ENCODE measurements at regions not wholly inside any gene's neighbourhood (a gene's known extent, or its start where the extent isn't known, plus 50 kb on each side); places are given as distances from the start of the nearest gene placed in this dataset.

GRCh38 chr14:66117600-66117999, 368.6 kb upstream of the CCDC196 start:
- no peaks in the 10 kb centered on the region for H3K9me3 ChIP-seq (replicated peaks; ENCODE audit: insufficient read depth, low read length)
- no peaks in the 10 kb centered on the region for H3K4me1 ChIP-seq (ENCODE audit: low read length)
- no peaks in the 10 kb centered on the region for H3K27me3 ChIP-seq (replicated peaks; ENCODE audit: insufficient read depth, low read length)
- H3K9ac ChIP-seq (ENCODE audit: low read length), result no peak overlapping the region
- no peaks in the 10 kb centered on the region for H3K9me2 ChIP-seq (replicated peaks; ENCODE audit: insufficient read depth, low read length)
- H4K20me1 ChIP-seq (ENCODE audit: insufficient read depth, low read length), result no peaks in the 10 kb centered on the region
- H3K4me3 ChIP-seq (ENCODE audit: low read length), result no peak overlapping the region
- DNase-seq, result no peak
- no peak overlapping the region for H3K27ac ChIP-seq (ENCODE audit: low read length)
- no peaks in the 10 kb centered on the region for H3K36me3 ChIP-seq (replicated peaks; ENCODE audit: insufficient read depth, low read length)
- H3K79me2 ChIP-seq (ENCODE audit: low read length), result no peaks in the 10 kb centered on the region
- no peak overlapping the region for H2AFZ ChIP-seq (ENCODE audit: low read length)
- H3F3A ChIP-seq (ENCODE audit: insufficient read depth, low read length), result no peaks in the 10 kb centered on the region
- TF ChIP-seq EZH2 (optimal IDR thresholded peaks at IDR 0.05; ENCODE audit: low read depth, low read length) (no peak), EZH2phosphoT487 (IDR thresholded peaks at IDR 0.05; ENCODE audit: low read length) (no peak), CTCF (IDR thresholded peaks at IDR 0.05; ENCODE audit: low read length) (no peak)
- no peak overlapping the region for H3K4me2 ChIP-seq (ENCODE audit: low read depth, low read length)

GRCh38 chr14:66119606-66120231, 366.5 kb upstream of the CCDC196 start:
- H3K36me3 ChIP-seq (replicated peaks; ENCODE audit: insufficient read depth, low read length), result no peaks in the 10 kb centered on the region
- no peaks in the 10 kb centered on the region for H3K79me2 ChIP-seq (ENCODE audit: low read length)
- H3F3A ChIP-seq (ENCODE audit: insufficient read depth, low read length), result no peaks in the 10 kb centered on the region
- no peak overlapping the region for H3K27ac ChIP-seq (ENCODE audit: low read length)
- H3K4me1 ChIP-seq (ENCODE audit: low read length), result no peaks in the 10 kb centered on the region
- no peak overlapping the region for H2AFZ ChIP-seq (ENCODE audit: low read length)
- TF ChIP-seq CTCF (IDR thresholded peaks at IDR 0.05; ENCODE audit: low read length) (no peak), EZH2phosphoT487 (IDR thresholded peaks at IDR 0.05; ENCODE audit: low read length) (no peak)
- H3K27me3 ChIP-seq (replicated peaks; ENCODE audit: insufficient read depth, low read length), result no peaks in the 10 kb centered on the region
- DNase-seq, result no peak
- H3K9ac ChIP-seq (ENCODE audit: low read length), result no peak overlapping the region
- H3K4me2 ChIP-seq (ENCODE audit: low read depth, low read length), result no peak overlapping the region
- H3K4me3 ChIP-seq (ENCODE audit: low read length), result no peak overlapping the region
- no peaks in the 10 kb centered on the region for H3K9me3 ChIP-seq (replicated peaks; ENCODE audit: insufficient read depth, low read length)
- H4K20me1 ChIP-seq (ENCODE audit: insufficient read depth, low read length), result no peaks in the 10 kb centered on the region
- no peaks in the 10 kb centered on the region for H3K9me2 ChIP-seq (replicated peaks; ENCODE audit: insufficient read depth, low read length)

- H3K79me2 ChIP-seq (ENCODE audit: low read length), result no peaks in the 10 kb centered on the region
- H3K9me2 ChIP-seq (replicated peaks; ENCODE audit: insufficient read depth, low read length), result no peaks in the 10 kb centered on the region
- no peak overlapping the region for H2AFZ ChIP-seq (ENCODE audit: low read length)
- no peak overlapping the region for H3K27ac ChIP-seq (ENCODE audit: low read length)
- no peaks in the 10 kb centered on the region for H3K4me1 ChIP-seq (ENCODE audit: low read length)
- H3K9ac ChIP-seq (ENCODE audit: low read length), result no peak overlapping the region
- H3K9me3 ChIP-seq (replicated peaks; ENCODE audit: insufficient read depth, low read length), result no peaks in the 10 kb centered on the region
- no peaks in the 10 kb centered on the region for H3F3A ChIP-seq (ENCODE audit: insufficient read depth, low read length)
- no peak overlapping the region for H3K4me3 ChIP-seq (ENCODE audit: low read length)
- no peak for DNase-seq
- H3K4me2 ChIP-seq (ENCODE audit: low read depth, low read length), result no peak overlapping the region
- no peaks in the 10 kb centered on the region for H3K27me3 ChIP-seq (replicated peaks; ENCODE audit: insufficient read depth, low read length)
- no peaks in the 10 kb centered on the region for H3K36me3 ChIP-seq (replicated peaks; ENCODE audit: insufficient read depth, low read length)
- no peak for TF ChIP-seq CTCF (IDR thresholded peaks at IDR 0.05; ENCODE audit: low read length)
- TF ChIP-seq EZH2phosphoT487 (IDR thresholded peaks at IDR 0.05; ENCODE audit: low read length), result no peak
- TF ChIP-seq EZH2 (optimal IDR thresholded peaks at IDR 0.05; ENCODE audit: low read depth, low read length), result no peak
- H4K20me1 ChIP-seq (ENCODE audit: insufficient read depth, low read length), result no peaks in the 10 kb centered on the region
Measured at GRCh38 chr14:66120402-66120801, 365.8 kb upstream of the CCDC196 start.
